ENCODE measurements at regions not wholly inside any gene's neighbourhood (a gene's known extent, or its start where the extent isn't known, plus 50 kb on each side); places are given as distances from the start of the nearest gene placed in this dataset.

- H3K36me3 ChIP-seq (ENCODE audit: control insufficient read depth in 2 of 2, extremely low read depth in 1 of 2, insufficient read depth in 2 of 2, low read length in 2 of 2) = no peaks in the 10 kb centered on the region
- H3K4me3 ChIP-seq (ENCODE audit: control insufficient read depth in 2 of 3, extremely low read depth in 1 of 3, insufficient read depth in 2 of 3, low read depth in 1 of 3, low read length in 3 of 3) = no peak overlapping the region
- H3K79me2 ChIP-seq (ENCODE audit: control insufficient read depth, insufficient read depth, low read length) = no peaks in the 10 kb centered on the region
- no peak overlapping the region for H3K9ac ChIP-seq (ENCODE audit: control insufficient read depth, extremely low read depth, insufficient read depth, low read length)
- DNase-seq (ENCODE audit: low read depth, low spot score) (no peak), FAIRE-seq (no peak)
- TF ChIP-seq EZH2 (IDR thresholded peaks at IDR 0.05; ENCODE audit: low read length) (no peak), CTCF (optimal IDR thresholded peaks at IDR 0.05 in 1 of 3, IDR thresholded peaks at IDR 0.05 in 1 of 3, conservative IDR thresholded peaks at IDR 0.05 in 1 of 3; ENCODE audit: extremely low read depth in 1 of 3, insufficient read depth in 2 of 3, low read length in 3 of 3) (no peak)
- H4K20me1 ChIP-seq (ENCODE audit: control insufficient read depth, extremely low read depth, insufficient read depth, low read length) = no peaks in the 10 kb centered on the region
- peaks cover 21% of the 10 kb centered on the region for H3K4me1 ChIP-seq (ENCODE audit: control insufficient read depth, extremely low read depth, insufficient read depth, low read length)
- no peaks in the 10 kb centered on the region for H3K27me3 ChIP-seq (ENCODE audit: control insufficient read depth, extremely low read depth, insufficient read depth, low read length)
- no peak overlapping the region for H3K4me2 ChIP-seq (ENCODE audit: control insufficient read depth, extremely low read depth, insufficient read depth, low read depth, low read length)
- dilution Hi-C loops (cut with MboI; ENCODE audit: extremely low pct_ligation_motif_present, low sequenced_read_pairs) = no loop called here
- H3K27ac ChIP-seq (ENCODE audit: control insufficient read depth, insufficient read depth, low read length) = no peak overlapping the region
- H3K9me3 ChIP-seq (ENCODE audit: control insufficient read depth, low read depth, low read length) = no peaks in the 10 kb centered on the region
- H3K9me1 ChIP-seq (ENCODE audit: control insufficient read depth, extremely low read depth, insufficient read depth, low read length) = no peaks in the 10 kb centered on the region
- no peak overlapping the region for H2AFZ ChIP-seq (ENCODE audit: control insufficient read depth, low read length)
Observed at GRCh38 chr5:107219993-107220392, 450.7 kb downstream of the EFNA5 start.

GRCh38 chr5:107218457-107219193 is 452.1 kb downstream of the EFNA5 start:
- peak; percentile 67 for FAIRE-seq
- Histone ChIP-seq H3K9me3 (ENCODE audit: control insufficient read depth, low read depth, low read length) (no peaks in the 10 kb centered on the region), H4K20me1 (ENCODE audit: control insufficient read depth, extremely low read depth, insufficient read depth, low read length) (no peaks in the 10 kb centered on the region), H3K4me3 (ENCODE audit: control insufficient read depth in 2 of 3, extremely low read depth in 1 of 3, insufficient read depth in 2 of 3, low read depth in 1 of 3, low read length in 3 of 3) (no peak overlapping the region), H3K4me1 (ENCODE audit: control insufficient read depth, extremely low read depth, insufficient read depth, low read length) (peaks cover 21% of the 10 kb centered on the region), H3K9me1 (ENCODE audit: control insufficient read depth, extremely low read depth, insufficient read depth, low read length) (no peaks in the 10 kb centered on the region), H2AFZ (ENCODE audit: control insufficient read depth, low read length) (no peak overlapping the region), H3K36me3 (ENCODE audit: control insufficient read depth in 2 of 2, extremely low read depth in 1 of 2, insufficient read depth in 2 of 2, low read length in 2 of 2) (no peaks in the 10 kb centered on the region), H3K79me2 (ENCODE audit: control insufficient read depth, insufficient read depth, low read length) (no peaks in the 10 kb centered on the region), H3K27me3 (ENCODE audit: control insufficient read depth, extremely low read depth, insufficient read depth, low read length) (no peaks in the 10 kb centered on the region), H3K4me2 (ENCODE audit: control insufficient read depth, extremely low read depth, insufficient read depth, low read depth, low read length) (no peak overlapping the region), H3K9ac (ENCODE audit: control insufficient read depth, extremely low read depth, insufficient read depth, low read length) (no peak overlapping the region), H3K27ac (ENCODE audit: control insufficient read depth, insufficient read depth, low read length) (no peak overlapping the region)
- dilution Hi-C loops (cut with MboI; ENCODE audit: extremely low pct_ligation_motif_present, low sequenced_read_pairs) = no loop called here
- DNase-seq (ENCODE audit: low read depth, low spot score) = peak; percentile 4
- TF ChIP-seq EZH2 (IDR thresholded peaks at IDR 0.05; ENCODE audit: low read length) (no peak), CTCF (optimal IDR thresholded peaks at IDR 0.05 in 1 of 3, IDR thresholded peaks at IDR 0.05 in 1 of 3, conservative IDR thresholded peaks at IDR 0.05 in 1 of 3; ENCODE audit: extremely low read depth in 1 of 3, insufficient read depth in 2 of 3, low read length in 3 of 3) (no peak)
